BE2C (cell line): ENCODE measurements at regions not wholly inside any gene's neighbourhood (a gene's known extent, or its start where the extent isn't known, plus 50 kb on each side); places are given as distances from the start of the nearest gene placed in this dataset.

Experiments used
- DNase-seq: peaks from one replicate; pipeline ENCODE4 v3.0.0-alpha.2; 2020
- H3K27me3 ChIP-seq: fragments of 250-450 bp; sonication (Bioruptor Pico); 2 replicates; pipeline ENCODE4 v1.5.1; 2020; ENCODE audit warnings: mild to moderate bottlenecking
- H3K36me3 ChIP-seq: fragments of 250-450 bp; sonication (Bioruptor Pico); 2 replicates; pipeline ENCODE4 v1.5.1; 2020; ENCODE audit warnings: mild to moderate bottlenecking
- H3K4me1 ChIP-seq: fragments of 250-450 bp; sonication (Bioruptor Pico); 2 replicates; pipeline ENCODE4 v1.5.1; 2020
- H3K4me3 ChIP-seq: 2 replicates; pipeline ENCODE4 v1.5.1; 2011; ENCODE audit warnings: low read depth, low read length
- H3K9me3 ChIP-seq: fragments of 250-450 bp; sonication (Bioruptor Pico); 2 replicates; pipeline ENCODE4 v1.5.1; 2020
- CTCF ChIP-seq: IDR thresholded peaks from 2 replicates; pipeline ENCODE4 v1.5.1; 2012; ENCODE audit warnings: mild to moderate bottlenecking, low read depth, low read length

GRCh38 chr3:182605882-182606611, 187.3 kb upstream of the ATP11B start:
- no peak for TF ChIP-seq CTCF
- no peak for DNase-seq
- no peaks in the 10 kb centered on the region for H3K4me1 ChIP-seq
- no peak overlapping the region for H3K4me3 ChIP-seq
- peaks cover 6% of the 10 kb centered on the region; the same call in 1 of the 2 replicates for H3K27me3 ChIP-seq
- no peaks in the 10 kb centered on the region for H3K36me3 ChIP-seq
- H3K9me3 ChIP-seq: no peaks in the 10 kb centered on the region

- H3K27me3 ChIP-seq: peaks cover 6% of the 10 kb centered on the region; the same call in 1 of the 2 replicates
- DNase-seq: no peak
- TF ChIP-seq CTCF: no peak
- H3K4me1 ChIP-seq: no peaks in the 10 kb centered on the region
- H3K9me3 ChIP-seq: no peaks in the 10 kb centered on the region
- no peak overlapping the region for H3K4me3 ChIP-seq
- no peaks in the 10 kb centered on the region for H3K36me3 ChIP-seq
Observed at GRCh38 chr3:182606905-182607504, 186.3 kb upstream of the ATP11B start.

DNA sequence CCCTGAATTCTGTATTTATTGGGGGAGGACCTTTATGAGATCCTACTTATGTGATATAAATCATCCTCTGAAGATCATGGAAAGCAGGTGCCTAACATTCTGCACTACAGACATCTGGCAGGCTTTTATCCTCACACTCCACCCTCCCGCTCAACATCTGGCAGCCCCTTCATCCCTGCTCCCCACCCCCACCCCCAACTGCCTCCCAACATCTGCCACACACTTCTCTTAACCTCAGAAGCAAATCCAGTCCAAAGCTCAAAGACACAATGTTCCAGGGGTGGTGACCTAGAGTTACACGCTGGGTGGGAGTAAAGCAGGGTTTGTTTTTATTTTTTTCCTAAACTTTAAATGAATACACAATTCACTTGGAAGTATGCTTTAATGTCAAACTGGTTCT, 184.5 kb upstream of the ATP11B start:
- Histone ChIP-seq H3K4me3 (no peak overlapping the region), H3K36me3 (no peaks in the 10 kb centered on the region), H3K4me1 (no peaks in the 10 kb centered on the region), H3K9me3 (no peaks in the 10 kb centered on the region), H3K27me3 (peaks cover 6% of the 10 kb centered on the region; the same call in 1 of the 2 replicates)
- TF ChIP-seq CTCF: no peak
- DNase-seq: no peak

GRCh38 chr3:182609575-182610156, 183.6 kb upstream of the ATP11B start:
- H3K9me3 ChIP-seq: no peaks in the 10 kb centered on the region
- TF ChIP-seq CTCF: no peak
- peak; percentile 45 for DNase-seq
- no peaks in the 10 kb centered on the region for H3K36me3 ChIP-seq
- H3K4me1 ChIP-seq: no peaks in the 10 kb centered on the region
- no peak overlapping the region for H3K4me3 ChIP-seq
- H3K27me3 ChIP-seq: peaks cover 6% of the 10 kb centered on the region; the same call in 1 of the 2 replicates

- no peak for DNase-seq
- TF ChIP-seq CTCF: no peak
- H3K4me1 ChIP-seq: no peaks in the 10 kb centered on the region
- H3K27me3 ChIP-seq: peaks cover 3% of the 10 kb centered on the region; the same call in 1 of the 2 replicates
- H3K36me3 ChIP-seq: no peaks in the 10 kb centered on the region
- H3K4me3 ChIP-seq: no peak overlapping the region
- no peaks in the 10 kb centered on the region for H3K9me3 ChIP-seq
Observed at GRCh38 chr3:182612332-182612731, 181.0 kb upstream of the ATP11B start.

- DNase-seq: no peak
- Histone ChIP-seq H3K36me3 (no peaks in the 10 kb centered on the region), H3K27me3 (no peaks in the 10 kb centered on the region; the same call in 1 of the 2 replicates), H3K4me1 (no peaks in the 10 kb centered on the region), H3K4me3 (no peak overlapping the region), H3K9me3 (no peaks in the 10 kb centered on the region)
- TF ChIP-seq CTCF: no peak
Observed at GRCh38 chr3:182617500-182617899, 175.8 kb upstream of the ATP11B start.
